H9 (cell line): ENCODE measurements at regions not wholly inside any gene's neighbourhood (a gene's known extent, or its start where the extent isn't known, plus 50 kb on each side); places are given as distances from the start of the nearest gene placed in this dataset.

Source experiments
- DNase-seq: peaks from one replicate; pipeline ENCODE4 v3.0.0-alpha.2; 2017
- H2AFZ ChIP-seq: one replicate; pipeline ENCODE4 v1.6.1; 2013; ENCODE audit warnings: mild to moderate bottlenecking, low read length, control low read depth, moderate library complexity
- H2AK5ac ChIP-seq: 2 replicates; pipeline ENCODE4 v1.6.1; 2013; ENCODE audit warnings: low read length, control low read depth, mixed read lengths; ENCODE audit not compliant: insufficient read length
- H2BK120ac ChIP-seq: one replicate; pipeline ENCODE4 v1.6.1; 2013; ENCODE audit warnings: low read depth, mild to moderate bottlenecking, low read length, control low read depth, inconsistent platforms; ENCODE audit not compliant: poor library complexity, severe bottlenecking
- H2BK12ac ChIP-seq: 2 replicates; pipeline ENCODE4 v1.6.1; 2013; ENCODE audit warnings: low read length, control low read depth, mixed read lengths, low read depth; ENCODE audit not compliant: insufficient read length
- H2BK15ac ChIP-seq: 2 replicates; pipeline ENCODE4 v1.6.1; 2013; ENCODE audit warnings: low read depth, low read length, control low read depth
- H2BK20ac ChIP-seq: one replicate; pipeline ENCODE4 v1.6.1; 2013; ENCODE audit warnings: low read depth, mild to moderate bottlenecking, low read length, control low read depth, inconsistent platforms; ENCODE audit not compliant: poor library complexity, severe bottlenecking
- H2BK5ac ChIP-seq: 2 replicates; pipeline ENCODE4 v1.6.1; 2013; ENCODE audit warnings: low read length, control low read depth, mixed read lengths; ENCODE audit not compliant: insufficient read length
- H3K14ac ChIP-seq: 2 replicates; pipeline ENCODE4 v1.6.1; 2013; ENCODE audit warnings: low read length, control low read depth; ENCODE audit not compliant: insufficient read depth
- H3K18ac ChIP-seq: 2 replicates; pipeline ENCODE4 v1.6.1; 2013; ENCODE audit warnings: low read depth, mild to moderate bottlenecking, mixed read lengths, low read length, control low read depth; ENCODE audit not compliant: insufficient read length
- H3K23ac ChIP-seq: 2 replicates; pipeline ENCODE4 v1.6.1; 2013; ENCODE audit warnings: low read length, control low read depth, mixed read lengths, low read depth; ENCODE audit not compliant: insufficient read length
- H3K23me2 ChIP-seq: 2 replicates; pipeline ENCODE4 v1.6.1; 2013; ENCODE audit warnings: low read depth, mild to moderate bottlenecking, mixed read lengths, low read length, control low read depth; ENCODE audit not compliant: insufficient read length, poor library complexity, severe bottlenecking
- H3K27ac ChIP-seq: 2 replicates; pipeline ENCODE4 v1.5.1; 2013; ENCODE audit warnings: low read length, control low read depth, mixed read lengths, low read depth; ENCODE audit not compliant: insufficient read length
- H3K27me3 ChIP-seq: 2 replicates; pipeline ENCODE4 v1.6.1; 2013; ENCODE audit warnings: low read length, control low read depth, inconsistent platforms; ENCODE audit not compliant: insufficient read depth
- H3K4ac ChIP-seq: 2 replicates; pipeline ENCODE4 v1.6.1; 2013; ENCODE audit warnings: low read depth, mild to moderate bottlenecking, control low read depth, inconsistent platforms, low read length, moderate library complexity
- H3K4me1 ChIP-seq: 2 replicates; pipeline ENCODE4 v1.6.1; 2013; ENCODE audit warnings: low read length, control low read depth, inconsistent platforms; ENCODE audit not compliant: insufficient read depth
- H3K4me2 ChIP-seq: 2 replicates; pipeline ENCODE4 v1.6.1; 2013; ENCODE audit warnings: low read length, control low read depth, mixed read lengths; ENCODE audit not compliant: insufficient read length, insufficient read depth
- H3K56ac ChIP-seq: 2 replicates; pipeline ENCODE4 v1.6.1; 2013; ENCODE audit warnings: low read depth, mild to moderate bottlenecking, mixed read lengths, low read length, control low read depth; ENCODE audit not compliant: insufficient read length
- H3K79me1 ChIP-seq: 2 replicates; pipeline ENCODE4 v1.6.1; 2013; ENCODE audit warnings: low read depth, mild to moderate bottlenecking, moderate library complexity, low read length, control low read depth, inconsistent platforms; ENCODE audit not compliant: insufficient read depth, poor library complexity, severe bottlenecking
- H3K79me2 ChIP-seq: 2 replicates; pipeline ENCODE4 v1.6.1; 2013; ENCODE audit warnings: low read length, control low read depth, inconsistent platforms; ENCODE audit not compliant: insufficient read depth
- H3K9ac ChIP-seq: 2 replicates; pipeline ENCODE4 v1.6.1; 2013; ENCODE audit warnings: low read length, control low read depth, mixed read lengths; ENCODE audit not compliant: insufficient read length; ENCODE audit errors: extremely low read depth
- H3K9me3 ChIP-seq: one replicate; pipeline ENCODE4 v1.6.1; 2013; ENCODE audit warnings: low read depth, low read length, inconsistent platforms; ENCODE audit not compliant: control insufficient read depth
- H3T11ph ChIP-seq: one replicate; pipeline ENCODE4 v1.6.1; 2013; ENCODE audit warnings: mild to moderate bottlenecking, low read length, control low read depth, inconsistent platforms
- H4K20me1 ChIP-seq: one replicate; pipeline ENCODE4 v1.6.1; 2013; ENCODE audit not compliant: control insufficient read depth, insufficient read length, insufficient read depth
- H4K5ac ChIP-seq: 2 replicates; pipeline ENCODE4 v1.6.1; 2013; ENCODE audit warnings: low read depth, mild to moderate bottlenecking, mixed read lengths, low read length, control low read depth; ENCODE audit not compliant: insufficient read length
- H4K8ac ChIP-seq: replicated peaks from 2 replicates; pipeline ENCODE4 v1.6.1; 2013; ENCODE audit warnings: low read length, control low read depth, mixed read lengths, low read depth; ENCODE audit not compliant: insufficient read length
- H4K91ac ChIP-seq: 2 replicates; pipeline ENCODE4 v1.6.1; 2013; ENCODE audit warnings: low read depth, mild to moderate bottlenecking, moderate library complexity, mixed read lengths, low read length, control low read depth; ENCODE audit not compliant: insufficient read length
- H3K27ac Mint-ChIP-seq, 3 experiments: 2 replicates in 2 of 3; 3 replicates in 1 of 3; pipeline ENCODE4 v1.8.0; 2020 to 2021; ENCODE audit warnings: mixed read lengths in 3 of 3, mild to moderate bottlenecking in 1 of 3, moderate library complexity in 1 of 3
- H3K27me3 Mint-ChIP-seq: 2 replicates; pipeline ENCODE4 v1.8.0; 2021; ENCODE audit warnings: low read depth, mild to moderate bottlenecking, moderate library complexity, mixed read lengths
- H3K36me3 Mint-ChIP-seq, 3 experiments: 2 replicates in 2 of 3; 3 replicates in 1 of 3; pipeline ENCODE4 v1.8.0; 2020 to 2021; ENCODE audit warnings: low read depth in 3 of 3, mixed read lengths in 3 of 3; ENCODE audit not compliant: insufficient read depth in 1 of 3
- H3K4me1 Mint-ChIP-seq, 2 experiments: 2 replicates each; pipeline ENCODE4 v1.8.0; 2020; ENCODE audit warnings: mixed read lengths in 2 of 2
- H3K4me3 Mint-ChIP-seq, 2 experiments: 2 replicates in 1 of 2; 3 replicates in 1 of 2; pipeline ENCODE4 v1.8.0; 2020 to 2021; ENCODE audit warnings: mild to moderate bottlenecking in 2 of 2, mixed read lengths in 2 of 2, moderate library complexity in 1 of 2
- H3K9me3 Mint-ChIP-seq, 2 experiments: 2 replicates in 1 of 2; 3 replicates in 1 of 2; pipeline ENCODE4 v1.8.0; 2020; ENCODE audit warnings: mild to moderate bottlenecking in 2 of 2, mixed read lengths in 2 of 2, moderate library complexity in 1 of 2
- WGBS: extraction: QIAGEN DNeasy Blood & Tissue Kit; methylation state at CpG from one replicate; pipeline ENCODE4 v1.1.7; 2013; ENCODE audit warnings: missing lambda C conversion rate, low lambda C conversion rate, mixed read lengths; ENCODE audit not compliant: insufficient read length; ENCODE audit errors: extremely low coverage; 5-methylcytosine and 5-hydroxymethylcytosine counted together
- TF ChIP-seq, protein P1 (sequence below): fragments of 200-600 bp; sonication (generic); conservative IDR thresholded peaks from 3 replicates; pipeline ENCODE4 v1.8.0; 2021; ENCODE audit warnings: antibody characterized with exemption, mild to moderate bottlenecking

DNA sequence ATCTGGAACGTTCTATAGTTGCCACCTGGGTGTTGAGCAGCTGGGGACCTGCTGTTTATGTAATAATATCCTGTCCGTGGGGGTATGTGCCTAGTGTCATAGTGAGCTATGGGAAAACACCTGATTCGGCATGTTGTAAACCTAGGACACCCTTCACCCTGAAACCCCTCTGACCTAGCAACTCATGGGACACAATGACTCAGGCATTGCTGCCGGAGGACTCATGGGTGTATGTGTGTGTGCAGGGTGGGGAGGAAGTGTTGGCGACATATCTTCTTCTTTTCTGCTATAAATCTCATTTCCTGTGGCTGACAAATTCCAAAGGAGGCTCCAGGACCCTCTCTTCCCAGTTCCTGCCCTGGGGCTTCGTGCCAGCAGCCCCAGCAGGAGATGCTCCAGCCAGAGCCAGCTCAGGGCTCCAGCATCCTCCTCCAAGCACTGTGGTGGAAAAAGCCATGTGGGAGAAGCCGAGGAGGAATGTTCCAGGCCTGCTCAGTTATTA is 77.0 kb upstream of the PODXL start:
- no peaks in the 10 kb centered on the region for H3K79me2 ChIP-seq
- no peak overlapping the region; the same call in 1 of the 2 replicates for H3K14ac ChIP-seq
- no peak overlapping the region for H3K56ac ChIP-seq
- H3K4me2 ChIP-seq: no peak overlapping the region
- no peaks in the 10 kb centered on the region; a peak in 1 of 5 replicates for H3K9me3 Mint-ChIP-seq
- H4K8ac ChIP-seq: no peak overlapping the region
- no peak overlapping the region for H3K23ac ChIP-seq
- no peak overlapping the region for H2BK15ac ChIP-seq
- H2BK20ac ChIP-seq: no peak overlapping the region
- H2BK120ac ChIP-seq: no peak overlapping the region
- peaks cover 0 to 4% (median 0%) of the 10 kb centered on the region in 3 experiments; a peak in 3 of 7 replicates for H3K36me3 Mint-ChIP-seq
- H3K4me1 Mint-ChIP-seq: peaks cover 40 to 41% of the 10 kb centered on the region in 2 experiments
- H3K23me2 ChIP-seq: no peaks in the 10 kb centered on the region
- H3K79me1 ChIP-seq: no peaks in the 10 kb centered on the region
- H3K27ac Mint-ChIP-seq: no peak overlapping the region
- no peak overlapping the region for H2BK5ac ChIP-seq
- H3K18ac ChIP-seq: no peak overlapping the region
- no peak overlapping the region for H3K4ac ChIP-seq
- no peaks in the 10 kb centered on the region for H3K9me3 ChIP-seq
- H3K27me3 ChIP-seq: peaks cover 2% of the 10 kb centered on the region; the same call in 1 of the 2 replicates
- TF ChIP-seq, protein P1, sequence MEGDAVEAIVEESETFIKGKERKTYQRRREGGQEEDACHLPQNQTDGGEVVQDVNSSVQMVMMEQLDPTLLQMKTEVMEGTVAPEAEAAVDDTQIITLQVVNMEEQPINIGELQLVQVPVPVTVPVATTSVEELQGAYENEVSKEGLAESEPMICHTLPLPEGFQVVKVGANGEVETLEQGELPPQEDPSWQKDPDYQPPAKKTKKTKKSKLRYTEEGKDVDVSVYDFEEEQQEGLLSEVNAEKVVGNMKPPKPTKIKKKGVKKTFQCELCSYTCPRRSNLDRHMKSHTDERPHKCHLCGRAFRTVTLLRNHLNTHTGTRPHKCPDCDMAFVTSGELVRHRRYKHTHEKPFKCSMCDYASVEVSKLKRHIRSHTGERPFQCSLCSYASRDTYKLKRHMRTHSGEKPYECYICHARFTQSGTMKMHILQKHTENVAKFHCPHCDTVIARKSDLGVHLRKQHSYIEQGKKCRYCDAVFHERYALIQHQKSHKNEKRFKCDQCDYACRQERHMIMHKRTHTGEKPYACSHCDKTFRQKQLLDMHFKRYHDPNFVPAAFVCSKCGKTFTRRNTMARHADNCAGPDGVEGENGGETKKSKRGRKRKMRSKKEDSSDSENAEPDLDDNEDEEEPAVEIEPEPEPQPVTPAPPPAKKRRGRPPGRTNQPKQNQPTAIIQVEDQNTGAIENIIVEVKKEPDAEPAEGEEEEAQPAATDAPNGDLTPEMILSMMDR: no peak
- DNase-seq: no peak
- no peak overlapping the region for H4K5ac ChIP-seq
- no peaks in the 10 kb centered on the region; the same call in 1 of the 2 replicates for H3K4me1 ChIP-seq
- H3T11ph ChIP-seq: no peak overlapping the region
- H3K9ac ChIP-seq: no peak overlapping the region
- no peak overlapping the region for H3K27ac ChIP-seq
- H3K4me3 Mint-ChIP-seq: no peak overlapping the region
- H4K20me1 ChIP-seq: no peaks in the 10 kb centered on the region
- H2AK5ac ChIP-seq: no peak overlapping the region
- no peak overlapping the region for H2AFZ ChIP-seq
- peaks cover 12% of the 10 kb centered on the region for H3K27me3 Mint-ChIP-seq
- no peak overlapping the region for H2BK12ac ChIP-seq
- no CpG with 5 or more reads among the region's 7 CpGs for WGBS
- H4K91ac ChIP-seq: no peak overlapping the region
